HG02943 (cell line): ENCODE measurements at regions not wholly inside any gene's neighbourhood (a gene's known extent, or its start where the extent isn't known, plus 50 kb on each side); places are given as distances from the start of the nearest gene placed in this dataset.

Experiments
- ATAC-seq: cut with Tn5 transposase; IDR thresholded peaks from one replicate; pipeline ENCODE4 v1.9.1; 2021; ENCODE audit warnings: mild to moderate bottlenecking, low read depth, moderate library complexity; ENCODE audit not compliant: unreplicated experiment

DNA sequence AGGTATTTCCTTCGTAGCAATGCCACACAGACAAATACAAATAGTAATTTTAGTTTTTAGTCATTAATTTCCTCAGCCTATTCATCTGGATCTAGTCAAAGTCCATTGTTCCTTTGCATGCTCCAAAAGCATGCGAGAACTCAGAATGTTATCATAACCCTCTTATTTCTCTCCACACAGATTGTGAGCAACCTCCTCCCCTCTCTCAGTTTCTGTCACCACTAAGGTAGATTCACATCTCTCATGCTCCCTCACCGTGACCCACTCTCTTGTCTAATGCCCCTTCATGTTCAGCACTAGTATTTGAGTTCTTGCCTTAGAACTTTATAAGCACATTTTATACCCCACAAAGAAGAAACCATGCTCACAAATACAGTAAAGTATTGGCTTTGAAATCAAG lies 582.4 kb downstream of the PLA2G4A start:
- ATAC-seq, result no peak

DNA sequence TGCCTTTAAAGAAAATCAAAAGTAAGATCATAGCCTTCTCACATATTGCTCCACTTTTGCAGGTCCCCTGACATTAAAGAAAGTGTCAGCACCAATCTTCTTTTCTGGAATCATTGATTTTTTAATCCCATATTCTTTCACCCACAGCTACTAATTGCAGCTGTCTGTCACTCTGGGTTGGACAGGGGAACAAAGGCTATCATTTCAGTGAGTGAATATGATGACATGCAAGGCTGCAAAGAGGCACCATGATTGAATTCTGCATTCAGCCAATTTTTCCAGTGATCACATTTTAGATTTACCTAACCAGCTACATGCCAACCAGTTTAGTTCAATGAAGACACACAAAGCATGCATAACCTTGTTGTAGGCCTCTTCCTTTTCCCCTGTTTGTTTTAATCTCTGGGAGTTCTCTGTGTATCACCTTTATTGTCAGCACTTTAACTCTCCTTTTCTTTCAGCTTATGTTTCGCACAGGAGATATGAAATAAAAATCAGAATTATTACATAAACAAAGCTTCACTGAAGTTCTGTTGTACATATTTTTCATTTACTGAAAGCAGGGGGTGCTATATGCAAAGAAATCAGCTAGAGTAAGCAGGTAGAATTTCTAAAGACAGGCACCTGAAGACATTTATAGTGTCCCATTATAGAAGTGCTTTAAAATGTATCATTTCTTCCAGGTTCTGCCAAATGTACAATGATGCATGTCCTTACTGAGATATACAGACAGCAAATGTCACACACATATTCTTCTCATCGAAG lies 584.8 kb downstream of the PLA2G4A start:
- ATAC-seq, result no peak

GRCh38 chr1:187415065-187415464 lies 586.3 kb downstream of the PLA2G4A start:
- no peak for ATAC-seq

DNA sequence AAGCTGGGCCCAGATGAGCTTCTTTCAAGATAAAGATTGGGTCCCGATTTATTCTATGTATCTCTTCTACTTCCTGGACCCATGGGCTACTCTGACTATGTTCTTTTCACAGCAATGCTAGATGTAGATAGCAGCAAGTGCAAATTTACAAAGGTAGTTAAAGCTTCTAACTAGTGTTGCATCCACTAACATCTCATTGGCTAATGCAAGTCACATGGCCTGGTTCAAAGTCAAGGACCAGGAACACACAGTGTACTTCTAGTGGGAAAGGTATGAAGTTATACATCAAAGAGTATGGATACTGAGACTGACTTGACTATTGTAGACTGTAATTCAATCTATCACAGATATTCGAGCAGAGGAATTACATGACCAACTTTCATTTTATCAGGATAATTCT lies 588.8 kb downstream of the PLA2G4A start:
- no peak for ATAC-seq

DNA sequence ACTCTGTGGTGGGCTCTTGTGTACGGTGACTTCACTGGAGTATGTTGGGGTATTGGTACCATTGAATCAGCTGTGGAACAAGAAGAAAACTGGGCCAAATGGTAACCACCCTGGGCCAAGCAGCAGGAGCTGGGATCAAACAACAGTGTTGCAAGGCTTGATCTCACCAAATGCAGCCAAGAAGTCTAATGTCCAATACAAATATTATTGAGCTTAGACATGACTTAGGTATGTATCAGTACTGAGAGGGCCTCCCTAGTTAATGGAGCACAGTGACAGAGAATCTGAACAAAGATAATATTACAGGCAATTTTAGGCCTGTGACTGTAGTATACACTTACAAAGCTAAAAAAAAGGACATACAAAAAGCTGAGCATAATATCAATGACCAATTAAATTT lies 604.8 kb downstream of the PLA2G4A start:
- no peak for ATAC-seq

DNA sequence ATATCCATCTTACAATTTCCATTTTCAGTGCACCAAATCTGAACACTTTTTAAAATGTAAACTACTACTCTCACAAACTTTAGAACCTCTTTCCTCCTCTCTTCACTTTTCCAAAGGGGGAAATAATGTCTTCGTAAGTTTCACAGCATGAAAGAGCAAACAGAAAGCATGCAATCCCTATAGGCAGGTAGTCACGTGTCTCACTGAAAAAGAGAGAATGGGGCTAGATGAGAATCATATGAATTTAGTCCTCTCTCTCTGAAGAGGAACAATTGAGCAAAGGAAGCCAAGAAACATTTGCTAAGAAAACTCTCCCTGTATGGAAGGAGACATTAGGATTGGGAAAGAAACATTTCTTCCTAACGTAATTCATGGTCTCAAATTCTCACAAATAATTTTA lies 613.9 kb downstream of the PLA2G4A start:
- ATAC-seq, result no peak

DNA sequence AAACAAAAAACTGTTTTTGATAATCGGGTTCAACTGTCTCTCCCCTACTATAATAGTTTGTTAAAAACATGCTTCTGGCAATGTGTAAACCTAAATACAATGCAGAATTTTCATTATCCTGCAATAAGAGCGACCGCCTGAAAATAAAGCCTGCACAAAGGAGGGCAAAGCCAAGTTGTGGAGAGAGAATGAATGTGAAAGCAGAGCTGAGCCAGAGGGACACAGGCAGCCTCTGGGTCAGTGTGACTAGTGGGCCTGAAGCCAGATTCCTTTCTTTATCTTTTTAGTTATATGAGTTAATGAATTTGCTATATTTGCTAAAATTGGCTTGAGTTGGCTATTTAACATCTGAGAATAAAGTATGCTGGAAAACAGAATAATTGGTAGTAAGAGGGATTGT lies 615.2 kb downstream of the PLA2G4A start:
- ATAC-seq, result no peak

DNA sequence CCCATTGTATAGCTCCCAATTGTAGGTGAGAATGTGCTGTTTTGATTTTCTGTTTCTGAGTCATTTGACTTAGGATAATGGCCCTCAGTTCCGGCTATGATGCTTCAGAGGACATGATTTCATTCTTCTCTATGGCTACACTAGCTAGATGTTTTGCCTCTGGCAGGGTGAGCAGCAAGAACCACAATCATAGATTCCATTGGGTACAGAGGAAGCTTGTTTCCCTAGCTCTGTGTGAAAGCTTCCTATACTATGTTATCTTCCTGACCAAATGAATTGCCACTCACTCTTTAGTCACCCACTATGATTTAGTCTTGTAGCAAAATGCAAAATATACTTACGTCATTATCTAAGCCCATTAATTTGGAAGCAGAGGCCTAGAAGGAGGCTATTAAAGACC lies 616.3 kb downstream of the PLA2G4A start:
- ATAC-seq, result no peak

GRCh38 chr1:187451238-187451637 lies 622.5 kb downstream of the PLA2G4A start:
- ATAC-seq, result no peak

DNA sequence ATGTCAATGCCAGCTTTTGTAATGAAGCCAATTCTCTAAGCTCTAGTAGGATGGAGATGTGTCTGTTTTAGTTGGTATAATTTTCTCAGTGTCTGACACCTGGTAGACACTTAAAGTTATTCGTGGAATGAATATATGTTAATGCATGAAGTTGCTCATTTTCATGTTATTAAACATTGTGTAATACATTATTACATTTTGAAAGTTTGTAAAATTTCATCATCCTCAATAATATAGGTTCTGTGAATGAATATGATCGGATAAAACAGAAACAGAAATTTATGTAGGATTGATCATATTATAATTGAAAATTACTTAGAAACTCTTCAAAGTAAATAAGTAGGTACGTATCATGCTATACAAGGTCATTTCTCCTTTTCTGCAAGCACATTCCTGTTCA lies 625.3 kb downstream of the PLA2G4A start:
- no peak for ATAC-seq

DNA sequence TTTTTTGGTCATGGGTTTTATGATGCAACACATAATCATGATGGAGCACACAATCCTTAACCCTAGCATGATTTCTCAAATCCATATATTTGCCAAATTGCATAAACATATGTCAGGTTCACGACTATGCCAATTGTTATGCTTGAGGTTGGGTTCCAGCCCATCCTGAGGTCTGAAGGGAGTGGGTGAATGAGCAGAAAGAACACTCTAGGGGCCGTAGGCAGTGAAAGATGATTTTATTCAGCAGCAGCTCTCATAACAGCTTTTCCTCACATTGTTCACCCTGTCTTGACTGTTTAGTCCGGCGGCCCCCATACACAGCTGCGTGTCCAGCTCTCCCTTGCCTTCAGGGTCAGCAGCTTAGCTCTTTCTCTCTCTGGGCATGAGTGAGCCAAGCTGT lies 627.7 kb downstream of the PLA2G4A start:
- no peak for ATAC-seq

DNA sequence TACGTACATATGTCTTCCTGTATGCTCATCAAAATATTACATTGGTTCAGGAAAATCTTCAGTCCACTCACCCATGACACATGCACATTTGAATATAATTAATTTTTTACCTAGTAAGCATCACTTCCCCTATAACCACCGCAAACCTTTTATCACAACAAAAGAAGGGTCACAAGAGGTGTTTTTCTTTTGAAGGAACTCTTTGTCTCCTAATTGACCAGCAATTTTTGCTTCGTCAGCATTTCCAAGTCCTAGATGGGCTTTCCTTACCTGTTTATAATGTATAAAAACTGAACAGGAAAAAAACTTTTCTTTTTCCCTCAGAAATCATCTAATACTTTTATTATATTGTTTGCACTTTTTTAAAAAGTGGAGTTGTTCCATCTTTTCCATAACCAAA lies 631.3 kb downstream of the PLA2G4A start:
- no peak for ATAC-seq

DNA sequence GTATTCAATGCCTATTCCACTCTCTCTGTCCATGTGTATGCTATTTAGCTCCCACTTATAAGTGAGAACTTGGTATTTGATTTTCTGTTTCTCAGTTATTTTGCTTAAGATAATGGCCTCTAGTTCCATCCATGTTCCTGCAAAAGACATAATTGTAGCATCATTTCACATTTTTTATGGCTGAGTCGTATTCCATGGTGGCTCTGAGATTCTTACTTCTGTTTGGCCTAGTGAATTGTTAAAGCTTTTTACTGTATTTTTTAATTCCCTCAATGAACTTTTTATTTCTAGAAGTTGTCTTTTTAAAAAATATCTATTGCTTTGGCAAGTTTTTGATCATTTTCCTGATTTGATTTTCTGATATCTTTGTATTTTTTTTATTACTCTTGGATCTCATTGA lies 635.6 kb downstream of the PLA2G4A start:
- ATAC-seq, result no peak

GRCh38 chr1:187465441-187465840 lies 636.7 kb downstream of the PLA2G4A start:
- ATAC-seq, result no peak

- no peak for ATAC-seq
These were observed 641.1 kb downstream of the PLA2G4A start for GRCh38 chr1:187469836-187470235.

DNA sequence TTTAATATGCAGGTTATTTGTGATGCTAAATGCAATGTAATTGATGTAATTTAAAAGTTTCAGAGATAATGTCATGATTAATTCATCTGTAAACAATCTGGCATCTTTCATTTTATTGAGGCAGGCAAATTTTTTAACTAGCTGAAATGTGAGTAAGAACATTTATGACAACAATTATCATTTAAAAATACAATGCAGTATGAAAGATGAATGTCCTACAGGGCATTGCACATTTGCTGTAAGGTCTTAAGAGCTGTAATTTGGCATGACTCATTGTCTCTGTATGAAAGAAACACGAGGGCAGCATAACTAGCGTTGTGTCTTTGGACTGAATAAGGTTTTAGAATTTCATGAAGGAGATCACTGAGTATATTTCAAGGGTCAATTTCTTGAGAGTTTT lies 642.8 kb downstream of the PLA2G4A start:
- no peak for ATAC-seq

- no peak for ATAC-seq
These were observed 645.6 kb downstream of the PLA2G4A start for GRCh38 chr1:187474336-187474735.

DNA sequence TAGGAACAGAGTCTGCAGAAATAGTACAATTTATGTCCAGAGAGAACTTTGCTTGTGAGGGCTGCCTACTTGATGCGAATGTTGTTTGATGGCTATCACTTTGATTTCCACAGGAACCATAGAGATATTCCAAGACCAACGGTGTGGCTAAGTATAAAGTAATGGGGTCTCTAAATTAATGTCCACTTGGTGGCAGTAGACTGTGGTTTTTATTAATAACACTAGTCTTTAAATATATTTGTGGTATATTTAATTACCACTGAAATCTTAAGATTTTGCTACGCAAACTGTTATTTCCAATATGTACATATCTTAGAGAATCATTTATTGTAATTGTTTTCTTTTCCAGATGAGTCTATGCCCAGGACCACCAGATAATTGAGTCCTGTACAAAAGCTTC lies 647.9 kb downstream of the PLA2G4A start:
- no peak for ATAC-seq

DNA sequence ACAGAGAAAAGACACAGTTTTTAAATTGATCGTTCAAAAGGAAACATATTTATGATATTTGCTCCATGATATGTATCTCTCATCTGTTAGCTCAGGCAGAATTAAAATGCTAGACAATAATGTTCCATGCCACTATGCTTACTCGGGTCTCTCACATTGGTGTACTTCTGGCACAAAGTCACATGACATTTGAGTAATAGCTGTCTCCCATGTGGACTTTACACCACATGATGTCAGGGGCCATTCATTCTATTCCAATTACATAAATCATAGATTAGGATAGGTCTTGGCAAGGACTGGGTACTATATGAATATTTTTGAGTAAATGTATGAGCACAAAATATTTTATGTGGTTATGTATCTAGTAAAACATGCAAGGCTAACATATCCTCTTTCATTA lies 648.4 kb downstream of the PLA2G4A start:
- no peak for ATAC-seq

GRCh38 chr1:187477535-187477934 lies 648.8 kb downstream of the PLA2G4A start:
- ATAC-seq, result no peak

DNA sequence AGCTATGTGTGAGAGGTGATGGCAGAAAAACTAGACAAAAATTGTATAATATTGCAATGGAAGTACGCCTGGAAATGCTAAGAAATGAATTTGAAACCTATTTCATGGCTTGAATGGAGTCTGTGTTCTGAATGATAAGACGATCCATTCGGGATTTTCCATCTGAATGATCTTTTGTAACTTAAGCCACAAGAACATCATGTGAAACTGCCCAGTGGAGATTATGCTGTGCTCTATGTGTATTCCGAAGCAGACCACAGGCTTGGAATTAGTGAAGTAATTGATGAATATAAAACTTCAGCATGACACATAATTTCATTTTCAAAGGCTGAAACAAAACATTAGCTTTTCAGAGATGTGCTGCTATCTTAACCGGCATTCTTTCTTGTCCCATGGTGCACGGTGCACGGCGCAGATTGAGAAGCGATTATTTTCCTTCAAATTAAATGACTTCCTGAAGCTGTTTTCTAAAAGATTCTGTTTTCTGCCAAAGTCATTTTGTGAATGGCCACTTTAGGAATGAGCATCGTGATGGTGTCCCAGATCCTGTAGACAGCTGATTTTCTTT lies 652.9 kb downstream of the PLA2G4A start:
- ATAC-seq, result no peak

GRCh38 chr1:187490266-187490665 lies 661.5 kb downstream of the PLA2G4A start:
- ATAC-seq, result no peak
